ENCODE measurements at regions not wholly inside any gene's neighbourhood (a gene's known extent, or its start where the extent isn't known, plus 50 kb on each side); places are given as distances from the start of the nearest gene placed in this dataset.
A peak's percentile ranks its signal among the peaks of the same experiment; 100 is the strongest.

DNA sequence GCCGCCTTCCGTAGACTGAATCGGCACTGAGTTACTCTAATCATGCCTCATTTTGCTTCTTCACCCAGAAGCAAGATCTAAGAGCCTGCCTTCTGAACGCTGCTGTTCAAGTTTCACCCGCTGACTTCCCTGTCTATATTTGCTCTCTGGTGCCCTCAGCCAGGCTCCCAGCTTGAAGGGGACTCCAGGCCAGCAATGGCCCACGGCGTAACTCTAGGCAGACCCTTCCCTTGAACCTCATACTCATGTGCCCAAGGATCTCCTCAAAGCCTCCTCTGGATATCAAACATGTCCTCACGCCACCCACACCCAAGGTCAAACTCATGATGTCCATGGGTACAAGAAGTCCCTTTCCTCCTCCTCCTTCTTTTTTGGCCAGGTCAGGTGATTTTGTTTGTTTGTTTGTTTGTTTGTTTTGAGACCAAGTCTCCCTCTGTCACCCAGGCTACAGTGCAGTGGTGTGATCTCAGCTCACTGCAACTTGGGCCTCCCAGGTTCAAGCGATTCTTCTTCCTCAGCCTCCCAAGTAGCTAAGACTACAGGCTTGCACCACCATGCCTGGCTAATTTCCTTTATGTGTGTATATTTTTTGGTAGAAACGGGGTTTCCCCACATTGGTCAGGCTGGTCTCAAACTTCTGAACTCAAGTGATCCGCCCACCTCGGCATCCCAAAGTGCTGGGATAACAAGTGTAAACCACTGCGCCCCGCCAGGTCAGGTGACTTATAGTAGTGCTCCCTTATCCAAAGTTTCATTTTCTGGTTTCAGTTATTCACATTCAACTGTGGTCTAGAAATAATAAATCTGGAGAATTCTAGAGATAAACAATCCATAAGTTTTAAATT, 239.0 kb downstream of the SYK start:
- no peak for DNase-seq (ENCODE audit: low spot score)

GRCh38 chr9:91042024-91042423, 240.4 kb downstream of the SYK start:
- DNase-seq (ENCODE audit: low spot score): no peak

GRCh38 chr9:91042541-91042940, 240.9 kb downstream of the SYK start:
- DNase-seq (ENCODE audit: low spot score): no peak

GRCh38 chr9:91043056-91043810, 241.6 kb downstream of the SYK start:
- DNase-seq (ENCODE audit: low spot score): no peak

DNA sequence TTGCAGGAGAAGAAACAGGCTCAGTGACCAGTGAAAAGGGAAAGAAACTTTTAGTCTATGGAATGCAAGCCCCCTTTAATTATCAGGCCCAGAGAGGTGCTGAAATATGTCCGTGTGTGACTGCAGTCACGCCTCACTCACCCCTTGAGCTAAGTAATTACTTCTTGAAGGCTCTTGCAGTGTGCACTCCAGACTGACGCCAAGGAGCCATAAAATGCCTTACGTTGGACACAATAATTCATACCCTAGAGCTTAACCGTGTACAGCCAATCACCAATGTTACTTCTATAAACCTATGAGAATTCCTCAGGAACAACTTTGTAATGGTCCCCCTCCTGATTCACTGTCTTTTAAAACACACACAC, 242.2 kb downstream of the SYK start:
- DNase-seq (ENCODE audit: low spot score): no peak

GRCh38 chr9:91044354-91044753, 242.7 kb downstream of the SYK start:
- no peak for DNase-seq (ENCODE audit: low spot score)

- DNase-seq (ENCODE audit: low spot score): no peak
These were observed 243.4 kb downstream of the SYK start for GRCh38 chr9:91045041-91045440.

DNA sequence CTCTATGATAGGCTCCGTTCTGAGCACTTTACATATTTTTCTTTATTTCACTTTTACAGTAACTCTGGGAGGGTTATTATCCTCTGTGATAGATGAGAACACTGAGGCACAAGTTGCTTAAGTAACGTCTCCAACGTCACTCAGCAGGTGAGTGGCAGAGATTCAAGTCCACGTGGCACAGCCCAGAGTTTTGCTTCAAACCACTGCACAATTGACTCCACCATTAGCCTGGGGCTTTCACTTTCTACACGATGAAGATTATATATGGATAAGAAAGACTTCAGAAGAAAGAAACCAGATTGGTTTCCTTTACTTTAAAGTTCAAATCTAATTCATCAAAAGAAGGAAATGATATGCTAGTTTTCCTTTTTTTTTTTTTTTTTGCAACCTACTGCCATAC, 245.9 kb downstream of the SYK start:
- DNase-seq (ENCODE audit: low spot score): no peak

- peak; percentile 79 for DNase-seq (ENCODE audit: low spot score)
These were observed 246.5 kb downstream of the SYK start for GRCh38 chr9:91047993-91048607.

DNA sequence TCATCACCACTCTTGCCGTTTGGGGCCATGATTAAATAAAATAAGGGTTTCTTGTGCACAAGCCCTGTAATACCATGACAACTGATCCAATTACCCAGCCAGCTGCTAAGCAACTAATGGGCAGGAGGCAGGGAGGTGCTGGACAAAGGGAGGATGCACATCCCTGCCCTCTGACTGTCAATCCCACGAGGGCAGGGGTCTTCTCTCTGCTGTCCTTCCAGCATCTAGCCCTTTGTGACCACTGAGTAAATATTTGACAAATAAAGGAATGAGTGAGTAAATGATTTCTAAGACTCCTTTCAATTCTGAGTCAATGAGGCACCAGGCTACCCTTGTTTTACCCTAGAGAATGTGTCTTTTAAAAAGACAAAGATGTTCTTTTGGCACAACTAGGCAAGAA, 247.1 kb downstream of the SYK start:
- DNase-seq (ENCODE audit: low spot score): no peak

- no peak for DNase-seq (ENCODE audit: low spot score)
These were observed 252.2 kb downstream of the SYK start for GRCh38 chr9:91053824-91054223.

- DNase-seq (ENCODE audit: low spot score): no peak
These were observed 254.2 kb downstream of the SYK start for GRCh38 chr9:91055845-91056244.

DNA sequence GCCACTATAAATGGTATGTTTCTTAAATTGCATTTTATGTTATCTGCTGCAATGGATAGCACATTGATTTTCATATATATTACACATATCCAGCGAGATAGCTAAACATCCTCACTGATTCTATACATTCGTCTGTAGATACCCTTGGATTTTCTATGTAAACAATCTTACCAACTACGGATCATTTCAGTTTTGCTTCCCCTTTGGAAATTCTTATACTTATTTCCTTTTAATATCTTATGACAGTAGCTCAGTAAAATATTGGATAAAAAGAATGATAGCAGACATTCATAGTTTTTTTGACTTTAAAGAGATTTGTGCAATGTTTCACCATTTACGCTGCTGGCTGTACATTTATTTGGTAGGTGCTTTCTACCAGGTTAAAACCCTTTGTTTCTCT, 254.9 kb downstream of the SYK start:
- DNase-seq (ENCODE audit: low spot score): no peak

DNA sequence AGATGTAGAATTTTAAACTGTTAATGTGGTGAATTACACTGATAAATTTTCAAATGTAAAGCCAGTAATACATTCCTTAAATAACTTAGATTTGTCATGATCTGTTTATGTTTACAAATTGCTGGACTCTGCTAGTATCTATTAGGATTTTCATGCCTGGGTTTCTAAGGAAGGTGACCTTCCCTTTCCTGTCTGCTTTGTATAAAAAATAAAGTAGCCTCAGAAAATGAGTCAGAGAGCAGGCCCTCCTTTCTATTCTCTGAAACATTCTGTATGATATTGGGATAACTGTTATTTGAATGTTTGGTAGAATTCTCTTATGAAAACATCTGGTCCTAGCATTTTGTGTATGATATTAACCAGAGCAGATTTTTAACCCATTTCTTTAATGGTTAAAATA, 255.3 kb downstream of the SYK start:
- peak; percentile 36 for DNase-seq (ENCODE audit: low spot score)

DNA sequence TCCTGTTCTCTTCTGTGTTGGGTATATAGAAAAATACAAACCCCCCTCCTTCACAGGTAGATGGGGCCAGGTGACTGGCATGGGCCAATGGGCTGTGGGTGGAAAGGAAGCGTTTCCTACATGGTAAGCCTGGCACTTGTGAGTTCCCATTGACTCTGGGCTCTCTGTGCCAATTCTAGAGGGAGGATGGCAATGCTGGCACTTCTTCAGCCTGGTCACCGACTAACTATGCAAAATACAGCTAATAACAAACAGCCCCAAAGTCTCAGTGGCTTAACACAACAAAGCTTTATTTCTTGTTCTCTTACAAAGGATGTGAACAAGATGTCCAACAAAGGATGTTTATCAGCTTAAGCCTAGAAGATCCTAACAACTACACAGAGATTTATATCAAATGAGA, 258.1 kb downstream of the SYK start:
- peak; percentile 11 for DNase-seq (ENCODE audit: low spot score)

GRCh38 chr9:91060520-91061343, 259.1 kb downstream of the SYK start:
- peak; percentile 93 for DNase-seq (ENCODE audit: low spot score)

DNA sequence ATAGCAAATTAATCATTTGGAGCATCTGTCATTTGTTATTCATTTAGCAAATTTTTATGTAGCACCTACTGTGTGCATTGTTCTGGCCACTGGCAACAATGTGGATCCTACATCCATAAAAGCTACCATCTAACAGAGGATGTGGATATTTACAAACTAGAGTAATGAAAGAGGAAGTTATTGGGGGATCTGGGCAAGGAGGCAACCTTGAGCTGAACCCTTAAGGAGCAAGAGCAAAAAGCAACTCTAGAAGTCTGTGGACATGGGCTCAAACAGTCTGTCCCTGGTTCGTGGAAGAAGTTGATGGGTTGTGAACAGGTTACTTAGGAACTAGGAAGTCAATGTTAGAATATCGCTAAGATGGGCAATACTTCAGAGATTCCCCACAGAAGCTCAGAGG, 259.9 kb downstream of the SYK start:
- no peak for DNase-seq (ENCODE audit: low spot score)

- no peak for DNase-seq (ENCODE audit: low spot score)
These were observed 260.7 kb downstream of the SYK start for GRCh38 chr9:91062281-91062680.

DNA sequence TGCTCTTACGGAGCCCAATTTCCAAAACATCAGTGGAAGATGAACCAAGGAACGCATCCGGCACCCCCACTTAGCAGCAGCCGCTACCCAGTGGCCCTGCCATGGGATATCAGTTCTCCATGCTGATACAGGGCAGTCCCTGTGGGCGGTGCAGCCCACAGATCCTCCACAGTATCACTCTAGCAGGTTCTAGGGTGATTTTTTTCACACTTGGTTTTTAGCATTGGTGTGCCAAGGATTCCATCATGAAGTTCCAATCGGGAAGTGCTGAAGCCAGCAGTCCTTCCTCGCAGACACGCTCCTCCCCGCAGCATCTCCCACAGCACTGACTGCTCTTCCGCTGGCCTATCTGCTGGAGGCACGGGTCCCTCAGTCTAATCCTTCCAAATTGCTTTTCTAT, 261.9 kb downstream of the SYK start:
- no peak for DNase-seq (ENCODE audit: low spot score)

DNA sequence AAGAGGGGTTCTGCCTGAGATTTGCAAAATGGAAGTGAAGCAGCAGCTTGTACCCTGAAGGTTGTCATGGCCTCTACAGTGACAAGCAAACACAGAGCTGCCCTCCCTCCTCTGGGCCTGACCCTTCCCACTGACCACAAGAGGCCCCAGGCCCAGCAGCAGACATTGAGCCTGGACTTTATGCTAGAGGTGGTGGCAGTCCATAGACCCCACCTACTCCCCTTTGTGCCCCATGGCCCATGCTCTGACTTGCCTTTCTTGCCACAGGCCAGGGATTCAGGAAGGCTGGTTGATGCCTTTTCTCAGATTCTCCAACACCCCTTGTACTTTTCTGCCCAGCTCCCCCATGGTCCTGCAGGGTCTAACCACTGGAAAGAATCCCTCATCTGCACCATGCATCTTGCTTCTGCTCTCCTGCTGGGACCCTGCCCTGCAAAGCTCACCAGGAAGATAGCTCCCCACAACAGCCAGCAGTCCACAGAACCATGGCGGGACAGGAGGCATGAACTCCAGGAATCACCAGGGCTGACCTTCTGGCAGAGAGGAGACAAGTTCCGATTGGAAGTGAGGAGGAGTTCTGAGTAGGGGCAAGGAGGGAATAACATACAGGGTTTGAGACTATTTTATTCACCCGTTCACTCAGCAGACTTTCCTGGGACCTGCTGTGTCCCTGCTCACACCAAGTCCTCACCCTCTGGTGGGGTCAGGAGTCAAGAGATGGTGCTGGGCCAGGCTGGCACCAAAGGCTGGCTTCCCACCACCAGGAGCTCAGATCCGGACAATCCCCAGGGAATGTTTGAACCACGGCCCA, 263.8 kb downstream of the SYK start:
- DNase-seq (ENCODE audit: low spot score): no peak

- DNase-seq (ENCODE audit: low spot score): no peak
These were observed 264.4 kb downstream of the SYK start for GRCh38 chr9:91066042-91066415.
